GM12801 (cell line): ENCODE measurements at regions not wholly inside any gene's neighbourhood (a gene's known extent, or its start where the extent isn't known, plus 50 kb on each side); places are given as distances from the start of the nearest gene placed in this dataset.

Source experiments
- TF ChIP-seq, protein P1 (sequence below): IDR thresholded peaks from one replicate; pipeline ENCODE4 v1.5.1; 2011; ENCODE audit warnings: control low read depth; ENCODE audit not compliant: insufficient read length; ENCODE audit errors: extremely low read depth

DNA sequence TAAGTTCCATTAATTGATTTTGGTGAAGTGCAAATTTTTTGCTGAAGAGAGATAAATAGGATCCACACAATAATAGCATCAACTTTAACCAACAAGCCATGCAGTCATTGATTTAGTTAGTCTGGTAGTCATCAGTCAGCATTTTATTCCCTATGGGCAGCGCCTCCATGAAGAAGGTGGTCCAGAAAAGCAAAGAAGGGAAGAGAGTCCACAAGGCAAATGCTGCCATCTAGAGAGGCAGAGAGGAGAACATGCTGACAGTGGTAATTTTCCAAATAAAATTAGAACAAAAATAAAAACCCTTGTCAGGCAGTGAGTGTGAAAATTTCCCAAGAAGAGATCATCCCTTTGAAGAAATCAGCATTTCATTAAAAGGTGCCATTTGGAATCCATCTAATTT lies 366.7 kb upstream of the FAM241A start:
- TF ChIP-seq, protein P1, sequence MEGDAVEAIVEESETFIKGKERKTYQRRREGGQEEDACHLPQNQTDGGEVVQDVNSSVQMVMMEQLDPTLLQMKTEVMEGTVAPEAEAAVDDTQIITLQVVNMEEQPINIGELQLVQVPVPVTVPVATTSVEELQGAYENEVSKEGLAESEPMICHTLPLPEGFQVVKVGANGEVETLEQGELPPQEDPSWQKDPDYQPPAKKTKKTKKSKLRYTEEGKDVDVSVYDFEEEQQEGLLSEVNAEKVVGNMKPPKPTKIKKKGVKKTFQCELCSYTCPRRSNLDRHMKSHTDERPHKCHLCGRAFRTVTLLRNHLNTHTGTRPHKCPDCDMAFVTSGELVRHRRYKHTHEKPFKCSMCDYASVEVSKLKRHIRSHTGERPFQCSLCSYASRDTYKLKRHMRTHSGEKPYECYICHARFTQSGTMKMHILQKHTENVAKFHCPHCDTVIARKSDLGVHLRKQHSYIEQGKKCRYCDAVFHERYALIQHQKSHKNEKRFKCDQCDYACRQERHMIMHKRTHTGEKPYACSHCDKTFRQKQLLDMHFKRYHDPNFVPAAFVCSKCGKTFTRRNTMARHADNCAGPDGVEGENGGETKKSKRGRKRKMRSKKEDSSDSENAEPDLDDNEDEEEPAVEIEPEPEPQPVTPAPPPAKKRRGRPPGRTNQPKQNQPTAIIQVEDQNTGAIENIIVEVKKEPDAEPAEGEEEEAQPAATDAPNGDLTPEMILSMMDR: no peak

DNA sequence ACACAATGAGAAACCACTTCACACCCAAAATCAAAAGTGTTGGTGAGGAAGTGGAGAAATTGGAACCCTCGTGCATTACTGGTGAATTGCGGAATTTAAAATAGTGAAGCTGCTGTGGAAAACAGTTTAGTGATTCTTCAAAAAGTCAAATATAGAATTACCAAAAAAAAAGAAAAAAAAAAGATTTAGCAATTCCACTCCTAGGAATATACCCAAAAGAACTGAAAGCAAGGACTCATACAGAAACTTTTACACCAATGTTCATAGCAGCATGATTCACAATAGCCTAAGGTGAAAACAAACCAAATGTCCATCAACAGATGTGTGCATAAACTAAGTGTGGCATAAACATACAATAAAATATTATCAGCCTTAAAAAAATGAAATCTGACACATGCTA lies 364.3 kb upstream of the FAM241A start:
- TF ChIP-seq, protein P1: no peak

DNA sequence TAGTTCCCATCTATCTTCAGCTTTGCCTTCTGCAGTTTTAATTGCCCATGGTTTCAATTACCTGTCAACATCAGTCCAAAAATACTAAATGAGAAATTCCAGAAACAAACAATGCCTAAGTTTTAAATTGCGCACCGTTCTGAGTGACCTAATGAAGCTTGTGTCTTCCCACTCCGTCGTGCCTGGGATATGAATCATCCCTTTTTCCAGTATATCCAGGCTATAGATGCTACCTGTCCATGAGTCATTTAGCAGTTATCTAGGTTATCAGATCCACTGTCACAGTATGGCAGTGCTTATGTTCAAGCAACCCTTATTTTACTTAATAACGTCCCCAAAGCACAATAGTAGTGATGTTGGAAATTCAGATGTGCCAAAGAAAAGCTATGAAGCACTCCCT lies 363.6 kb upstream of the FAM241A start:
- TF ChIP-seq, protein P1: no peak

DNA sequence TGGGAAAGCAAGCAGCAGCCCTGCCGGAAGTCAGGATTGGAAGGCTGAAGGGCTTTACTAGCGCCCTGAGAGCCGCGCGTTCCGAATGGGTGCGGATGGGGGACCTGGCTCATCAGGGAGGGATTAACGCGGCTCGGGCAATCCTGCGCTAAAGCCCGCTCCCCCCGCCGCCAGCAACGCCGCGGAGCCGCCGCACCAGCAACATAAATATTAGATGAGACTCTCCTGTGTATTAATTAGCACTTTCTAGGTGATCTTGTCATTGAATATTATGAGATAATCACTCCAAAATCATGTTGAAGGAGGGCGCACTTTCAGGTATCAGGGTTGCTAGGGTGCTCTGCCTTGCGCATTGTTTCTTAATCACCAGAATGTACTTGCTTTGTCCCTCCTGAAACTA lies 357.2 kb upstream of the FAM241A start:
- TF ChIP-seq, protein P1: no peak

DNA sequence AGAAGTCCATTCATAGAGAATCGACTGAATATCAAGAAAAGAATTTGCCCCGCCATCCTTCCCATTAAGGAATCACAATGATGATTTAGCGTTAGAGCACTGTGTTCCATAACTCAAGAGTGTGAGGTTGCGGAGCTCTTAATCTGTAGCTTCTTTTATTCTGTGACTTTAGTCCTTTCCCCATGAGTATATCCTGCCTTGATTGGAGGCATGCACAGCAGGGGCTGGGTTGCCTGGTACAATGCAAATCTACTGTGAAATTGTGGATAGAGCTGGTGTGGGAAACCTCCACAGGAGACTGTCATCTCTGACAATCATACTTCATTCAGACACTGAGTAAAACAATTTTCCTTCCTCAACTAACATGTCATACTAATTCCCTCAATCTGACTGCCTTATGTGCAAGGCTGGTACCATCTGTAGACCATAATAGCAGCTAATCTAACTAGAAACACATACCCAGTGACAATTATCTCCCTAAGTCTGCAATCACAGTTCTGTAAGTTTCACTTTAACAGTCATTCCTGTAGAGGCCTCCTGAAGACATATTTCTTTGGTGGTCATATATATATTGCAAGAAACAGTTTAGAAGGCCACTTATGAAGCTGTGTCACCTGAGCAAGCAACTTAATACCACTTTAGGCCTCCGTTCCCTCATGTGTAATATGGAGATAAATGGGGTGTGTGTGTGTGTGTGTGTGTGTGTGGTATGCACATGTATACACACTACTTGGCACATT lies 355.2 kb upstream of the FAM241A start:
- TF ChIP-seq, protein P1: no peak

DNA sequence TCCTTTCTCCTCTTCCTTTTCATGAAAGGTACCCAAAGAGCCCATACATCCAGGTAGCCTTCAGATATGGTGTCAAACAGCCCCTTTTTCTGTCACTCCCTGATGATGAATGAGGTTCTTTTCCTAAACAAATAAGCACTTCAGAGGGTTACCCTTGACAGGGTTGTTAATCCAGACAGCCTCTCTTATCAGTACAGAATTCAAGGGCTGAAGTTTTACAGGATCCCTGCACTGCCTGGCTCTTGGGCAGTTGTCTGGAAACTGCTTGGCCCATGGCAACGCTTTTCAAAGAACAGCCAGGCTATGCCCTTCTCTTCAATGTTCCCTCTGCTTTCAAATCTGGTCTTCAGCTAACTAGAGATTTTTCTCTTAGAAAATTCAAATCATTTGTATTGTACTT lies 352.6 kb upstream of the FAM241A start:
- TF ChIP-seq, protein P1: no peak

DNA sequence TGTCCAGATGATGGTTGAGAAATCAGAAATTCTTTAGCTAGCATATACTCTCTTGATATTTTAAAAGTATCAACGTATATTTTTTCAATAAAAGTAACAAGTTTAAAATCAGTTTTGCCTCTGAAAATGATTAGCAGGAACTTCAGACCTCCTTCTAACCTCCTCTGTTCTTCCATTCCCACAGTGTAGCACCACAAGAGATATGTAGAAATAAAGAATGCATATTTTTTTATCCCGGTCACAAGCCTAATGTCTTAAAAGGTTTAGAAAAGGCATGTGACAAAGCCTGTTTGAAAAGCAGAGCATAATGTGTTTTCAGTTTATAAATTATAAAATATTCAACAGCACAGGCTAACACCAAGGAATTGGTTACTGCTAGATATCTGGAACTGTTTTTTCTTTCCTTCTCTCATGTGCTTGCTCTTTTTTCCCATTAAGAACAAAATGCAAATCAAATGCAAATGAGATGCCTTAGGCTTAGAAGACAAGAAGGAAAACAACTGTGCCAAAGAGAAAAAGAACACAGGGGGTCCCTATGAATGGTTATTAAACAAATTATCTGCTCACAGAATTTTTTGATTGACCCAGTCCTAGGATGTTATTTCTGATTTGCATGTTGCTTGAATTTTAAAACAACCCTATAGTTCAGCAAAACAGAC lies 351.7 kb upstream of the FAM241A start:
- TF ChIP-seq, protein P1: no peak
